ENCODE measurements at regions not wholly inside any gene's neighbourhood (a gene's known extent, or its start where the extent isn't known, plus 50 kb on each side); places are given as distances from the start of the nearest gene placed in this dataset.
A peak's percentile ranks its signal among the peaks of the same experiment; 100 is the strongest.
"Not testable (repeated sequence)": the region's sequence is repeated elsewhere in the genome, so short reads cannot be mapped to it uniquely, and the experiment has no call there.

GRCh38 chr6:100322886-100323285 is 141.8 kb downstream of the SIM1 start:
- DNase-seq: no peak

- DNase-seq: no peak
These were observed 144.0 kb downstream of the SIM1 start for GRCh38 chr6:100320686-100321085.

- no peak for DNase-seq
These were observed 147.7 kb downstream of the SIM1 start for GRCh38 chr6:100317031-100317430.

- no peak for DNase-seq
These were observed 150.5 kb downstream of the SIM1 start for GRCh38 chr6:100314186-100314585.

- no peak for DNase-seq
These were observed 152.9 kb downstream of the SIM1 start for GRCh38 chr6:100311707-100312251.

GRCh38 chr6:100309174-100309573 is 155.5 kb downstream of the SIM1 start:
- no peak for DNase-seq

- DNase-seq: no peak
These were observed 157.2 kb downstream of the SIM1 start for GRCh38 chr6:100307561-100307960.

GRCh38 chr6:100305209-100305869 is 159.4 kb downstream of the SIM1 start:
- DNase-seq: no peak

GRCh38 chr6:100304575-100304974 is 160.1 kb downstream of the SIM1 start:
- no peak for DNase-seq

- no peak for DNase-seq
These were observed 163.0 kb downstream of the SIM1 start for GRCh38 chr6:100301731-100302130.

- no peak for DNase-seq
These were observed 164.4 kb downstream of the SIM1 start for GRCh38 chr6:100300221-100300736.

- no peak for DNase-seq
These were observed 167.7 kb downstream of the SIM1 start for GRCh38 chr6:100296810-100297544.

- DNase-seq: not testable (repeated sequence)
These were observed 169.5 kb downstream of the SIM1 start for GRCh38 chr6:100295172-100295571.

GRCh38 chr6:100289285-100289684 is 175.4 kb downstream of the SIM1 start:
- DNase-seq: no peak

GRCh38 chr6:100288311-100288710 is 176.4 kb downstream of the SIM1 start:
- DNase-seq: no peak

- DNase-seq: no peak
These were observed 181.4 kb downstream of the SIM1 start for GRCh38 chr6:100283285-100283684.

- peak in 5 of 51 donors; percentile 1 to 13 (median 3) for DNase-seq
These were observed 183.2 kb downstream of the SIM1 start for GRCh38 chr6:100281471-100281901.

- DNase-seq: no peak
These were observed 188.2 kb downstream of the SIM1 start for GRCh38 chr6:100276311-100277057.

GRCh38 chr6:100274147-100274546 is 190.6 kb downstream of the SIM1 start:
- no peak for DNase-seq

- DNase-seq: no peak
These were observed 193.1 kb downstream of the SIM1 start for GRCh38 chr6:100271625-100272024.

GRCh38 chr6:100271202-100271601 is 193.5 kb downstream of the SIM1 start:
- DNase-seq: no peak

GRCh38 chr6:100269189-100269588 is 195.5 kb downstream of the SIM1 start:
- no peak for DNase-seq
